ENCODE measurements at regions not wholly inside any gene's neighbourhood (a gene's known extent, or its start where the extent isn't known, plus 50 kb on each side); places are given as distances from the start of the nearest gene placed in this dataset.

DNA sequence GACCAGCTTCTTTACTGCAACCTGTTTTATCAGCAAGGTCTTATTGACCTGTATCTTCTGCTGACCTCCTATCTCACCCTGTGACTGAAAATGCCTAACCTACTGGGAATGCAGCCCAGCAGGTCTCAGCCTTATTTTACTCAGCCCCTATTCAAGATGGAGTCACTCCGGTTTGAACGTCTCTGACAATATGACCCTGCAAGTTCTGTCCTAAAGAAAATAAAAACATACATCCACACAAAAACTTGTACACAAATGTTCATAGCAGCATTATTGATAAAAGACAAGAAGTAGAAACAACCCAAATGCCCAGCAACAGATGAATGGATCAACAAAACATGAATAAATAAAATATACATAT is 59.5 kb upstream of the FAM9C start:
- DNase-seq (ENCODE audit: low read depth in 2 of 2), result no peak

DNA sequence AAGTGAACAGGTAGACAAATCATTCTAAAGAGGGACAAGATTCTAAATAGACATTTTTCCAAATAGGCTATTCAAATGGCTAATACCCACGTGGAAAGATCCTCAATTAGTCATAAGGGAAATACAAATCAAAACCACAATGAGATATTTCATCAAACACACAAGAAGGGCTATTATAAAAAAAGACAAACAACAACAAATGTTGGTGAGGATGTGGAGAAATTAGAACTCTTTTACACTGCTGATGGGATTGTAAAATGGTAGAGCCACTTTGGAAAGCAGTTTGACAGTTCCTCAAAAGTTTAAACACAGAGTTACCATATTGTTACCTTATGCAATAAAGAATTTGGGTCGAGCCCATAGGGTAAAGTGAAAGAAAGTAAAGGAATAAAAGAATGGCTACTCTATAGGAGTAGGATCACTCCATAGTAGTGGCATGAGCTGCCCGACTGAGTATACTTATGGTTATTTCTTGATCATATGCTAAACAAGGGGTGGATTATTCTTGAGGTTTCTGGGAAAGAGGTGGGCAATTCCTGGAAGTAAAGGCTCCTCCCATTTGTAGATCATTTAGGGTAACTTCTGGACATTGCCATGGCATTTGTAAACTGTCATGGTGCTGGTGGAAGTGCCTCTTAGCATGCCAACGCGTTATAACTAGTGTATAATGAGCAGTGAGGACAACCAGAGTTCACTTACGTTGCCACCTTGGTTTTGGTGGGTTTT is 58.9 kb upstream of the FAM9C start:
- DNase-seq (ENCODE audit: low read depth in 2 of 2), result no peak

DNA sequence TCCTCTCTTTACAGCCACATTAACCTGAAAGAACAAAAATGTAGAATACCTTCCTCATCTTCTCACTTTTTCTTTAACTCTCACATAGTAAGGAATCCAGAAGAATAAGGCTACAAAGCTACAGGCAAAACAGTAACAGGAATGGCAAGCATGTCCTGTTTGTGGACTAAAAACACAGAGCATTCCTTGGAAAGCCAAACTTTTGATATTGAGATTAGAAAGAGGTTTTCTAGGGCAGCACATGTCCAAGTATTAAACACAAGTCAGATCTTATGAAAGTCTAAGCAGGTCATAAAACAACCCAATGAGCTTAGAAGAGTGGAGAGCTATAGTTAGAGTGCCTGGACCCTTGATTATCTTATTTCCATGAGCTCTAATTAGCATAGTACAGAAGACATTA is 58.2 kb upstream of the FAM9C start:
- DNase-seq (ENCODE audit: low read depth in 2 of 2), result peak in 1 of 2 donors; percentile 29

DNA sequence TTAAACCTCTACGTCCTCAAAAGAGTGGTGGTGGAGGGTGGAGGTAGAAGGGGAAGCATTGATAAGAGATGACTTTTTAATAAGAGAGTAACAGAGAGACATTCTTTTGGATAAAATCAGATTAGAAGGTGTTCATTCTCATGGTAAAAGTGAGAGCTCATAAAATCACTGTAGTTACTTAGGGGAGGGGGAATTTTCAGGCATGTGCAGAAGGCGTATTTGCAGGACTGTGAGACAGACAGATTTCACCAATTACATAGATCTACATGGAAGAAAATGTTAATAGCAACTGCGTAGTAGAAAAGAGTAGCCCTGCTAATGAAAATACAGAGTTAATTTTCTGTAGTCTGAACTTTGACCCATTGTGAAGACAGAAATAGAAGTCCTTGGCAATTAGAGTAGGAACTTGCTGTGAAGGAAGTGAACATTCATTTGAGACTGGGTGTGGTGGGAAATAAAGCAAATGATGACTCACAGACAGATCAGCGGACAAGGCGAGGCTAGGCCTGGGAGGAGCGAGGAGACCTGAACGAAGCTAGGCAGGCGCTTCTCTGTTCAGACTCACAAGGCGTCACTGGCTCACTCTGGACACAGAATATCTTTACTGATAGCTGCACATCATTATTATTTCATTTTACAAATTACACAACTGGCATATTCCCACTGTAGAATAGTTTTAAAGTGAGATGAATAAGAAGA is 57.2 kb upstream of the FAM9C start:
- peak in 1 of 2 donors; percentile 92 for DNase-seq (ENCODE audit: low read depth in 2 of 2)

DNA sequence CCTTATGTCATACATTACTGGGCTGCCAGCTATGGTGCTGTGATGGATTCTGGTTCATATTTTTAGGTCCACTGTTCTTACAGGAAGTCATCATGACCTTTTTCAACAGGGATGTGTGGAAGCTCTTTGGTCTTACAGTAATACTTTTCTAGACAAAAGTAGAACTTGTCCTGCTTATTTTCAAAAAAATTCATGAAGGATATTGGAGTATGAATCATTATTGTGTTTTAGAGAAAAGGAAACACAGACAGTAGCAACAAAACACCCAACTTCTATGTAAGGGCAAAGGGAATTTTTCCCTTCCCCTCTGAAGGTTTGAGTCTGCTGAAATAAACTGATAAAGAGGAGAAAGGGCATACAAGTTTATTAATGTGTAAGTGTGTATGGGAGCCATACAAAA is 54.7 kb upstream of the FAM9C start:
- peak in 1 of 2 donors; percentile 78 for DNase-seq (ENCODE audit: low read depth in 2 of 2)

DNA sequence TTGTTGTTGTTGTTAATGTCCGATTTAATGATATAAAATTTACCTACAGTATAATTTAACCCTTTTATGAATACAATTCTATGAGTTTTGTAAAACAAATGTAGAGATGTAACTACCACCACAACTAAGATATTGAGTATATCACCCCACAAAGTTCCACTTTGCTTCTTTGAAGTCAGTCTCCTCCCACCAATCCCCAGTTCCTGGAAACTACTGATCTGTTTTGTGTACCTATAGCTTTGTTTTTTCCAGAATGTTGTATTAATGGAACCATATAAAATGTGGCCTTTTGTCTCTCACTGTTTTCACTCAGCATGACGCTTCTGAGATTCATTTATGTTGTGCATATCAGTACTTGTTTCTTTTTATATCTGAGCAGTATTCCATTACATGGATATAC is 52.3 kb upstream of the FAM9C start:
- no peak for DNase-seq (ENCODE audit: low read depth in 2 of 2)

DNA sequence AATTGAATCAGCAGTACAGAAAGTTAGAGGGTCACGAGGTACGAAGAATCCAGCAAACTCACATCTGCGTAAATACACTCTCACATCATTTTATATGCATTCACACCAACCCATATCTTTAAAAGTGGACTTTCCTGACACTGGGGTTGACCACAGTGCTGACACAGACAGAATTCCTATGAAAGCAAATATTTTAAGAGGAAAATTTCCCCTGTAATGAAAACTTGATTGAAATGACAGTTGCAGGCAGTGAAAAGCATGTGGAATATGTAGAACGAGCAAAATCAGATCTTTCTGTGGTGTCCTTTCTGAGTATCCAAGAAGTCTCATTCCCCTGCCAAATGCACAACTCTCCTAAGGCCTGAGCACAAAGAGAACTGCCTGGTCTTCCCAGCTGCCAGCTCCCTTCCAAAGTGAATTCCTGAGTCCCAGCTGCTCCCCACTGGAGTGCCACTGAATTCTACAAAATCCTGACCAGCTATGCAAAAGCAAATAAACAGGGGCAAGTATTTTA is 50.5 kb upstream of the FAM9C start:
- peak; percentile 32 to 45 for DNase-seq (ENCODE audit: low read depth in 2 of 2)

DNA sequence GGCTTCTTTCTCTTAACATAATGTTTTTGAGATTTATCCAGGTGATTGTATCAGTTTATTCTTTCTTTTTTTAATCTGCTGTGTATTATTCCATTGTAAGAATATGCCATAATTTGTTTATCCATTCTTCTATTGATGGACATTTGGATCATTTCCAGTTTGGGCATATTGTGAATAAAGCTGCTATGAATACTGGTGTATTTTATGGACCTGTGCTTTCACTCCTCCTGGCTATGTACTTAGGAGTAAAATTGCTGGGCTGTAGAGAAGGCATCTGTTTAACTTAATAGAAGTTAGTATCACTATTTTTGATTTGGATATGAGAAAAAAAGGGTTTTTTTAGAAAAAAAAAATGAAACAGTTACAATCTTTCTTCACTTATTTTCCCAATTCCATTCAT is 50.0 kb upstream of the FAM9C start:
- DNase-seq (ENCODE audit: low read depth in 2 of 2), result peak in 1 of 2 donors; percentile 66

Data from dermis microvascular lymphatic vessel endothelial cell (primary cell).